Liver (tissue), 8 donors: ENCODE measurements at regions not wholly inside any gene's neighbourhood (a gene's known extent, or its start where the extent isn't known, plus 50 kb on each side); places are given as distances from the start of the nearest gene placed in this dataset.
A peak's percentile ranks its signal among the peaks of the same experiment; 100 is the strongest.

Source experiments
- DNase-seq: peaks from one replicate; pipeline ENCODE4 v3.0.0-alpha.2; 2017; ENCODE audit warnings: low spot score
- H3K27ac ChIP-seq, 2 donors: one replicate each; pipeline ENCODE4 v1.7.0; 2013; ENCODE audit warnings: inconsistent platforms in 2 of 2, low read length in 2 of 2, control low read depth in 1 of 2, low read depth in 1 of 2, mild to moderate bottlenecking in 1 of 2
- H3K27me3 ChIP-seq, 4 donors: one replicate each; pipeline versions ENCODE4 v1.6.1 to v1.7.0; 2013; ENCODE audit warnings: low read length in 3 of 4, inconsistent platforms in 1 of 4, mild to moderate bottlenecking in 1 of 4, moderate library complexity in 1 of 4; ENCODE audit not compliant: control insufficient read depth in 4 of 4, insufficient read depth in 4 of 4
- H3K36me3 ChIP-seq, 4 donors: one replicate each; pipeline versions ENCODE4 v1.6.1 to v1.7.0; 2013; ENCODE audit warnings: low read length in 3 of 4, mild to moderate bottlenecking in 3 of 4, low read depth in 1 of 4, moderate library complexity in 1 of 4; ENCODE audit not compliant: control insufficient read depth in 4 of 4, insufficient read depth in 3 of 4
- H3K4me1 ChIP-seq, 4 donors: one replicate each; pipeline versions ENCODE4 v1.6.1 to v1.7.0; 2013; ENCODE audit warnings: low read length in 3 of 4, mild to moderate bottlenecking in 3 of 4, moderate library complexity in 1 of 4; ENCODE audit not compliant: control insufficient read depth in 4 of 4, insufficient read depth in 4 of 4
- H3K4me3 ChIP-seq, 3 donors: one replicate each; pipeline versions ENCODE4 v1.6.1 to v1.7.0; 2013; ENCODE audit warnings: low read length in 3 of 3, control low read depth in 1 of 3, low read depth in 1 of 3, mild to moderate bottlenecking in 1 of 3
- H3K9ac ChIP-seq, 2 donors: one replicate each; pipeline ENCODE4 v1.7.0; 2013; ENCODE audit warnings: low read length in 2 of 2, mild to moderate bottlenecking in 2 of 2, moderate library complexity in 2 of 2, control low read depth in 1 of 2, low read depth in 1 of 2
- H3K9me3 ChIP-seq, 4 donors: one replicate each; pipeline versions ENCODE4 v1.6.1 to v1.7.0; 2013; ENCODE audit warnings: low read length in 3 of 4; ENCODE audit not compliant: control insufficient read depth in 4 of 4
- CTCF ChIP-seq: fragments of 150-350 bp; IDR thresholded peaks from 2 replicates; pipeline ENCODE4 v1.5.1; 2017; ENCODE audit warnings: improper control_type of control experiment, low read depth, low read length; ENCODE audit not compliant: missing input control
- EGR1 ChIP-seq, 2 donors: IDR thresholded peaks; 2 replicates each; pipeline ENCODE4 v1.6.1; 2016 to 2018; ENCODE audit warnings: antibody characterized with exemption in 2 of 2, low read depth in 2 of 2
- FOXA1 ChIP-seq: IDR thresholded peaks from 2 replicates; pipeline ENCODE4 v1.6.1; 2016; ENCODE audit warnings: antibody characterized with exemption
- FOXA2 ChIP-seq: IDR thresholded peaks from 2 replicates; pipeline ENCODE4 v1.6.1; 2016; ENCODE audit warnings: antibody characterized with exemption
- GABPA ChIP-seq, 2 donors: IDR thresholded peaks in 1 of 2; conservative IDR thresholded peaks in 1 of 2; 2 replicates each; pipeline ENCODE4 v1.6.1; 2016; ENCODE audit warnings: antibody characterized with exemption in 2 of 2, mild to moderate bottlenecking in 1 of 2, moderate library complexity in 1 of 2
- HNF4A ChIP-seq, 2 donors: conservative IDR thresholded peaks; 2 replicates each; pipeline ENCODE4 v1.6.1; 2016; ENCODE audit warnings: antibody characterized with exemption in 2 of 2, mild to moderate bottlenecking in 2 of 2
- HNF4G ChIP-seq: IDR thresholded peaks from 2 replicates; pipeline ENCODE4 v1.6.1; 2016; ENCODE audit warnings: antibody characterized with exemption
- JUND ChIP-seq, 2 donors: IDR thresholded peaks; 2 replicates each; pipeline ENCODE4 v1.6.1; 2016; ENCODE audit warnings: antibody characterized with exemption in 2 of 2
- MAX ChIP-seq: IDR thresholded peaks from 2 replicates; pipeline ENCODE4 v1.6.1; 2016; ENCODE audit warnings: antibody characterized with exemption
- NR2F2 ChIP-seq: IDR thresholded peaks from 2 replicates; pipeline ENCODE4 v1.6.1; 2016; ENCODE audit warnings: antibody characterized with exemption
- RAD21 ChIP-seq, 2 donors: IDR thresholded peaks; 2 replicates each; pipeline ENCODE4 v1.6.1; 2016; ENCODE audit warnings: antibody characterized with exemption in 2 of 2, mild to moderate bottlenecking in 2 of 2
- REST ChIP-seq: IDR thresholded peaks from 2 replicates; pipeline ENCODE4 v1.6.1; 2016; ENCODE audit warnings: antibody characterized with exemption, mild to moderate bottlenecking
- RXRA ChIP-seq, 2 donors: IDR thresholded peaks; 2 replicates each; pipeline ENCODE4 v1.6.1; 2017 to 2018; ENCODE audit warnings: antibody characterized with exemption in 2 of 2, mild to moderate bottlenecking in 1 of 2
- SP1 ChIP-seq: IDR thresholded peaks from 2 replicates; pipeline ENCODE4 v1.6.1; 2018; ENCODE audit warnings: antibody characterized with exemption, mild to moderate bottlenecking
- TAF1 ChIP-seq: conservative IDR thresholded peaks from 2 replicates; pipeline ENCODE4 v1.6.1; 2016; ENCODE audit warnings: antibody characterized with exemption, mild to moderate bottlenecking
- YY1 ChIP-seq: IDR thresholded peaks from 2 replicates; pipeline ENCODE4 v1.6.1; 2016; ENCODE audit warnings: antibody characterized with exemption, mild to moderate bottlenecking
- ZBTB33 ChIP-seq: IDR thresholded peaks from 2 replicates; pipeline ENCODE4 v1.6.1; 2016; ENCODE audit warnings: antibody characterized with exemption
- WGBS: extraction: QIAGEN DNeasy Blood & Tissue Kit; methylation state at CpG from one replicate; pipeline ENCODE4 v1.1.7; 2013; 5-methylcytosine and 5-hydroxymethylcytosine counted together
- TF ChIP-seq, protein P1 (sequence below): IDR thresholded peaks from 2 replicates; pipeline ENCODE4 v1.6.1; 2016; ENCODE audit warnings: antibody characterized with exemption
- donor health status: healthy.
- donor health status: healthy.
- donor health status: healthy.
- donor health status: healthy.
- donor health status: healthy.

DNA sequence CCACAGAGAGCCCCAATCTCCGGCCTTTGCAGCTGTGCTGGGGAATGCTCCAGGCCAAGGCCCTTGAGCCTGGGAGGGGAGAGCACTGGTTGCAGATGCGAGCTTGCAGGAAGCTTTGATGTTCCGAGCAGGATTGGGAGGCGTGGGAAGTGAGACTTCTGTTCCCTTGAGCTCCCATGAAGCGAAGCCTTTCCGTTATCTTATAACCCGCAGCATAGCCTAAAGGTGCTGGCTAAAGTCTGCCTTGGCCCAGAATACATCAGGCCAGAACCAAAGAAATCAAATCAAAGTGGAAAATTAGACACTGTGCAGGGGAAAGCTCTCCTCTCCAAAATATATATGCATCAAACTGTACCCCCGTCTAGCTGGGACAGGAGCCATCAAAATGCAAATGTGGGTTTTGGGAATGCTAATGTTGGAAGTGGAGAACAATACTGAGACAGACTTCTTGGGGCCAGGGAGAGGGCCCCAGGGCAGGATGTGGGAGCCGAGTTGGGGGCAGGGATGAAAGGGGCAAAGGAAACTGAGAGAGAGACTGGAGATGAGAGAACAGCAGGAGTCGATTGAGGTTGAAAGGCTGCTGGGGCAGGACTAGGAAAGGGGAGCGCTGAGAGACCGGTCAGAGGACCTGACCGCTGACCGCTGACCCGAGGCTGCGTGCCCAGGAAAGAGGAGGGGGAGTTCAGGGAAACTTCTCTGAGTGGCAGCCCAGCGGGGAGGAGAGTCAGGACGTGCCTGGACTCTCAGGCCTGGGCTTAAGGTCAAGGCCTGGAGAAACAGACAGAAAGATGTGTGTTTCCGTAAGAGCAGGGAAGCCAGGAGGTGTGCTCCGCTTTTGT is 152.2 kb upstream of the PARP11 start:
- 61% methylated on average over 20 of the region's 20 CpGs for WGBS
- Histone ChIP-seq H3K4me1 (peaks cover 0 to 18% (median 11%) of the 10 kb centered on the region in 4 donors), H3K36me3 (no peaks in the 10 kb centered on the region), H3K9me3 (no peaks in the 10 kb centered on the region), H3K27me3 (no peaks in the 10 kb centered on the region), H3K27ac (peak overlapping the region; percentile 7 to 12), H3K4me3 (no peak overlapping the region), H3K9ac (no peak overlapping the region)
- no peak for DNase-seq
- no peak for TF ChIP-seq SP1
- no peak for TF ChIP-seq FOXA2
- TF ChIP-seq YY1: no peak
- peak; percentile 50 to 73 for TF ChIP-seq RXRA (IDR thresholded peaks at IDR 0.05)
- no peak for TF ChIP-seq HNF4G
- no peak for TF ChIP-seq TAF1
- TF ChIP-seq EGR1 (IDR thresholded peaks at IDR 0.05; ENCODE audit: low read depth in 2 of 2): no peak
- TF ChIP-seq, protein P1, sequence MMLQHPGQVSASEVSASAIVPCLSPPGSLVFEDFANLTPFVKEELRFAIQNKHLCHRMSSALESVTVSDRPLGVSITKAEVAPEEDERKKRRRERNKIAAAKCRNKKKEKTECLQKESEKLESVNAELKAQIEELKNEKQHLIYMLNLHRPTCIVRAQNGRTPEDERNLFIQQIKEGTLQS: no peak
- TF ChIP-seq NR2F2: no peak
- TF ChIP-seq MAX: no peak
- TF ChIP-seq CTCF: no peak
- TF ChIP-seq JUND (IDR thresholded peaks at IDR 0.05): no peak
- no peak for TF ChIP-seq REST
- peak; percentile 21 to 39 for TF ChIP-seq HNF4A (conservative IDR thresholded peaks at IDR 0.05)

- Histone ChIP-seq H3K27ac (no peak overlapping the region), H3K4me1 (peaks cover 0 to 18% (median 11%) of the 10 kb centered on the region in 4 donors), H3K9me3 (no peaks in the 10 kb centered on the region), H3K4me3 (no peak overlapping the region), H3K9ac (no peak overlapping the region), H3K27me3 (no peaks in the 10 kb centered on the region), H3K36me3 (no peaks in the 10 kb centered on the region)
- no peak for DNase-seq
- 86% methylated on average over 7 of the region's 7 CpGs for WGBS
- TF ChIP-seq RAD21 (IDR thresholded peaks at IDR 0.05) (no peak), JUND (IDR thresholded peaks at IDR 0.05) (no peak), EGR1 (IDR thresholded peaks at IDR 0.05; ENCODE audit: low read depth in 2 of 2) (no peak), RXRA (IDR thresholded peaks at IDR 0.05) (no peak), ZBTB33 (no peak), GABPA (IDR thresholded peaks at IDR 0.05 in 1 of 2, conservative IDR thresholded peaks at IDR 0.05 in 1 of 2) (no peak), REST (no peak), CTCF (no peak), HNF4G (no peak), NR2F2 (no peak), FOXA1 (no peak)
Observed at GRCh38 chr12:4024701-4025100, 151.5 kb upstream of the PARP11 start.
